ENCODE measurements at regions not wholly inside any gene's neighbourhood (a gene's known extent, or its start where the extent isn't known, plus 50 kb on each side); places are given as distances from the start of the nearest gene placed in this dataset.

- TF ChIP-seq ATF3 (IDR thresholded peaks at IDR 0.05): no peak
- no peak for TF ChIP-seq YY1 (IDR thresholded peaks at IDR 0.05; ENCODE audit: extremely low read depth, insufficient replicate concordance, low read depth, low read length)
- no peak for TF ChIP-seq ELF1 (IDR thresholded peaks at IDR 0.05; ENCODE audit: borderline replicate concordance, low read depth)
- TF ChIP-seq EGR1 (IDR thresholded peaks at IDR 0.05; ENCODE audit: low read depth): no peak
- no peak for TF ChIP-seq ZBTB33 (IDR thresholded peaks at IDR 0.05; ENCODE audit: extremely low read depth, insufficient replicate concordance, low read length)
Observed at GRCh38 chr18:66687635-66688034, 83.7 kb upstream of the CDH19 start (continued).

GRCh38 chr18:66682855-66683322 is 79.0 kb upstream of the CDH19 start:
- CTCF ChIA-PET: no interaction called here
- Histone ChIP-seq H2AFZ (ENCODE audit: low read depth, low read length, poor library complexity, severe bottlenecking) (no peak overlapping the region), H3K27me3 (ENCODE audit: insufficient read depth, low read length) (no peaks in the 10 kb centered on the region), H3K36me3 (ENCODE audit: control insufficient read depth in 1 of 2, insufficient read depth in 2 of 2, low read length in 2 of 2) (no peaks in the 10 kb centered on the region), H4K20me1 (ENCODE audit: insufficient read depth) (no peaks in the 10 kb centered on the region), H3K4me1 (ENCODE audit: control insufficient read depth in 1 of 2, insufficient read depth in 2 of 2, low read length in 2 of 2) (no peaks in the 10 kb centered on the region), H3K27ac (ENCODE audit: low read depth, low read length) (no peak overlapping the region), H3K4me2 (ENCODE audit: low read length) (no peak overlapping the region), H3K9me3 (ENCODE audit: control insufficient read depth in 1 of 2, insufficient read depth in 1 of 2, low read depth in 1 of 2, low read length in 2 of 2) (peaks cover 14 to 40% of the 10 kb centered on the region in 2 experiments; a peak in 3 of 4 replicates), H3K9me2 (ENCODE audit: insufficient read depth) (no peaks in the 10 kb centered on the region), H3K4me3 (replicated peaks in 1 of 2; ENCODE audit: low read depth in 1 of 2, low read length in 2 of 2) (no peak overlapping the region), H3K79me2 (ENCODE audit: insufficient read depth, low read length) (no peaks in the 10 kb centered on the region), H3K9ac (ENCODE audit: low read length) (no peak overlapping the region)
- RAD21 ChIA-PET (ENCODE audit: low non-redundant PET in 1 of 2, low total read pairs in 2 of 2, uncharacterized antibody in 2 of 2, unreplicated experiment in 2 of 2): no interaction called here
- DNase-seq (ENCODE audit: low read depth, low spot score): no peak
- intact Hi-C loops (cut with micrococcal nuclease): no loop called here
- no TSS peak for BruUV-seq (replicated peaks)
- no peak for ATAC-seq
- POLR2A ChIA-PET: no interaction called here
- no peak for TF ChIP-seq EZH2 (IDR thresholded peaks at IDR 0.05)
- no peak for TF ChIP-seq EGR1 (IDR thresholded peaks at IDR 0.05; ENCODE audit: low read depth)
- TF ChIP-seq CTCF (IDR thresholded peaks at IDR 0.05 in 2 of 3, conservative IDR thresholded peaks at IDR 0.05 in 1 of 3; ENCODE audit: borderline replicate concordance in 1 of 3, insufficient read depth in 1 of 3, low read depth in 2 of 3, low read length in 2 of 3): no peak
- TF ChIP-seq CEBPB (IDR thresholded peaks at IDR 0.05; ENCODE audit: low read depth): no peak
- TF ChIP-seq ZBTB33 (IDR thresholded peaks at IDR 0.05; ENCODE audit: extremely low read depth, insufficient replicate concordance, low read length): no peak
- TF ChIP-seq SP1 (IDR thresholded peaks at IDR 0.05; ENCODE audit: low read depth): no peak
- TF ChIP-seq ELF1 (IDR thresholded peaks at IDR 0.05; ENCODE audit: borderline replicate concordance, low read depth): no peak
- no peak for TF ChIP-seq EZH2phosphoT487 (IDR thresholded peaks at IDR 0.05; ENCODE audit: borderline replicate concordance)
- TF ChIP-seq POLR2AphosphoS5 (IDR thresholded peaks at IDR 0.05; ENCODE audit: low read depth, low read length): no peak
- no peak for TF ChIP-seq ZNF274 (IDR thresholded peaks at IDR 0.05; ENCODE audit: low read depth, low read length)
- no peak for TF ChIP-seq JUND (IDR thresholded peaks at IDR 0.05)

Measured in HCT116 (cell line).